ENCODE measurements at regions not wholly inside any gene's neighbourhood (a gene's known extent, or its start where the extent isn't known, plus 50 kb on each side); places are given as distances from the start of the nearest gene placed in this dataset.

- intact Hi-C loops (cut with micrococcal nuclease) = no loop called here
- Histone ChIP-seq H3K4me3 (replicated peaks in 1 of 3; ENCODE audit: low read depth in 2 of 3, low read length in 3 of 3) (no peak overlapping the region), H3K79me2 (ENCODE audit: insufficient read depth, low read length) (no peaks in the 10 kb centered on the region), H3K36me3 (replicated peaks in 1 of 2; ENCODE audit: control insufficient read depth in 1 of 2, insufficient read depth in 2 of 2, low read length in 2 of 2) (no peaks in the 10 kb centered on the region), H4K20me1 (ENCODE audit: insufficient read depth, low read length) (no peaks in the 10 kb centered on the region), H3K4me1 (ENCODE audit: control insufficient read depth in 1 of 2, insufficient read depth in 2 of 2, low read length in 2 of 2) (no peaks in the 10 kb centered on the region), H2AFZ (ENCODE audit: insufficient read depth, low read depth, low read length, poor library complexity, severe bottlenecking) (no peak overlapping the region), H3K27me3 (ENCODE audit: control insufficient read depth in 2 of 2, insufficient read depth in 2 of 2, low read length in 2 of 2) (no peaks in the 10 kb centered on the region), H3K4me2 (replicated peaks; ENCODE audit: extremely low read depth, low read length, poor library complexity, severe bottlenecking) (no peak overlapping the region), H3K27ac (ENCODE audit: low read depth in 1 of 2, low read length in 2 of 2) (no peak overlapping the region), H3K9ac (ENCODE audit: insufficient read depth, low read length, poor library complexity, severe bottlenecking) (no peak overlapping the region), H3K9me3 (replicated peaks in 1 of 2; ENCODE audit: control insufficient read depth in 1 of 2, insufficient read depth in 1 of 2, low read length in 2 of 2) (peaks cover 0 to 10% of the 10 kb centered on the region in 2 donors)
- no peak overlapping the region for H3K27ac Mint-ChIP-seq
- no peak for DNase-seq
- no peaks in the 10 kb centered on the region for H3K4me1 Mint-ChIP-seq
- H3K36me3 Mint-ChIP-seq = no peaks in the 10 kb centered on the region
- peaks cover 2 to 14% (median 8%) of the 10 kb centered on the region in 7 donors for H3K9me3 Mint-ChIP-seq
- TF ChIP-seq, protein P1, sequence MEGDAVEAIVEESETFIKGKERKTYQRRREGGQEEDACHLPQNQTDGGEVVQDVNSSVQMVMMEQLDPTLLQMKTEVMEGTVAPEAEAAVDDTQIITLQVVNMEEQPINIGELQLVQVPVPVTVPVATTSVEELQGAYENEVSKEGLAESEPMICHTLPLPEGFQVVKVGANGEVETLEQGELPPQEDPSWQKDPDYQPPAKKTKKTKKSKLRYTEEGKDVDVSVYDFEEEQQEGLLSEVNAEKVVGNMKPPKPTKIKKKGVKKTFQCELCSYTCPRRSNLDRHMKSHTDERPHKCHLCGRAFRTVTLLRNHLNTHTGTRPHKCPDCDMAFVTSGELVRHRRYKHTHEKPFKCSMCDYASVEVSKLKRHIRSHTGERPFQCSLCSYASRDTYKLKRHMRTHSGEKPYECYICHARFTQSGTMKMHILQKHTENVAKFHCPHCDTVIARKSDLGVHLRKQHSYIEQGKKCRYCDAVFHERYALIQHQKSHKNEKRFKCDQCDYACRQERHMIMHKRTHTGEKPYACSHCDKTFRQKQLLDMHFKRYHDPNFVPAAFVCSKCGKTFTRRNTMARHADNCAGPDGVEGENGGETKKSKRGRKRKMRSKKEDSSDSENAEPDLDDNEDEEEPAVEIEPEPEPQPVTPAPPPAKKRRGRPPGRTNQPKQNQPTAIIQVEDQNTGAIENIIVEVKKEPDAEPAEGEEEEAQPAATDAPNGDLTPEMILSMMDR (IDR thresholded peaks at IDR 0.05) = no peak
- H3K4me3 Mint-ChIP-seq = no peak overlapping the region
- H3K27me3 Mint-ChIP-seq (ENCODE audit: low read depth in 3 of 3) = peaks cover 1 to 5% (median 3%) of the 10 kb centered on the region in 3 donors
- WGBS (ENCODE audit: insufficient coverage) = no CpG with 5 or more reads among the region's 5 CpGs
These were observed 228.6 kb downstream of the TBXT start for GRCh38 chr6:165939047-165939446.

- peaks cover 2 to 9% (median 7%) of the 10 kb centered on the region in 7 donors for H3K9me3 Mint-ChIP-seq
These were observed 229.9 kb downstream of the TBXT start for GRCh38 chr6:165937564-165938358.

More at GRCh38 chr6:165937564-165938358, 229.9 kb downstream of the TBXT start:
- H3K4me3 Mint-ChIP-seq = no peak overlapping the region
- Histone ChIP-seq H4K20me1 (ENCODE audit: insufficient read depth, low read length) (no peaks in the 10 kb centered on the region), H3K4me1 (ENCODE audit: control insufficient read depth in 1 of 2, insufficient read depth in 2 of 2, low read length in 2 of 2) (no peaks in the 10 kb centered on the region), H3K9ac (ENCODE audit: insufficient read depth, low read length, poor library complexity, severe bottlenecking) (no peak overlapping the region), H3K27ac (ENCODE audit: low read depth in 1 of 2, low read length in 2 of 2) (no peak overlapping the region), H3K79me2 (ENCODE audit: insufficient read depth, low read length) (no peaks in the 10 kb centered on the region), H3K9me3 (replicated peaks in 1 of 2; ENCODE audit: control insufficient read depth in 1 of 2, insufficient read depth in 1 of 2, low read length in 2 of 2) (peaks cover 0 to 9% of the 10 kb centered on the region in 2 donors), H3K4me2 (replicated peaks; ENCODE audit: extremely low read depth, low read length, poor library complexity, severe bottlenecking) (no peak overlapping the region), H3K27me3 (ENCODE audit: control insufficient read depth in 2 of 2, insufficient read depth in 2 of 2, low read length in 2 of 2) (no peaks in the 10 kb centered on the region), H3K4me3 (replicated peaks in 1 of 3; ENCODE audit: low read depth in 2 of 3, low read length in 3 of 3) (no peak overlapping the region), H2AFZ (ENCODE audit: insufficient read depth, low read depth, low read length, poor library complexity, severe bottlenecking) (no peak overlapping the region), H3K36me3 (replicated peaks in 1 of 2; ENCODE audit: control insufficient read depth in 1 of 2, insufficient read depth in 2 of 2, low read length in 2 of 2) (no peaks in the 10 kb centered on the region)
- TF ChIP-seq, protein P1 (IDR thresholded peaks at IDR 0.05) = no peak
- DNase-seq = no peak
- no peak overlapping the region for H3K27ac Mint-ChIP-seq
- H3K27me3 Mint-ChIP-seq (ENCODE audit: low read depth in 3 of 3) = peaks cover 1 to 5% (median 5%) of the 10 kb centered on the region in 3 donors
- no peaks in the 10 kb centered on the region for H3K36me3 Mint-ChIP-seq
- intact Hi-C loops (cut with micrococcal nuclease) = no loop called here
- 82% methylated on average over 2 of the region's 3 CpGs for WGBS (ENCODE audit: insufficient coverage)
- H3K4me1 Mint-ChIP-seq = no peaks in the 10 kb centered on the region
